ENCODE measurements at regions not wholly inside any gene's neighbourhood (a gene's known extent, or its start where the extent isn't known, plus 50 kb on each side); places are given as distances from the start of the nearest gene placed in this dataset.
A peak's percentile ranks its signal among the peaks of the same experiment; 100 is the strongest.
"Not testable (repeated sequence)": the region's sequence is repeated elsewhere in the genome, so short reads cannot be mapped to it uniquely, and the experiment has no call there.

DNA sequence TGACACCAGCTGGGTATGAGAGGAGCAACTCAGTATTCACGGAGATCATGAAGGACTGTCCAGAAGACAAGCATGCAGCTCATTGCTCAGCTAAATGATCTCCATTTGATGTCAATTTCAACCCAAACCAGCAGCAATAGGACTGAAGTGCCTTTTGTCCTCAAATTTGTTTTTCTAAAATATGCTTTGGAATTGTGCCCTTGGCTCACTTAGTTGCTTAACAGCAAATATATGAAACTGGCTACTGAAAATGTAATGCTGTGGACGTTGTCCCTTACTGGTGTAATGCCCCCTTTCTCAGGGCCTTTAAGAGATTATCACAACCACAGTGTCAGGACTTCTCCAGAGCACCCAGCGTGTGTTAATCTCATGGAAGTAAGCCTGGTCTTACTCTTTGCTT lies 236.2 kb downstream of the SKIDA1 start:
- H3K27ac Mint-ChIP-seq, result no peak overlapping the region
- no peaks in the 10 kb centered on the region for H3K9me3 Mint-ChIP-seq
- ATAC-seq (no peak), DNase-seq (no peak)
- no peak for TF ChIP-seq CTCF (IDR thresholded peaks at IDR 0.05)
- H3K36me3 Mint-ChIP-seq (ENCODE audit: low read depth), result no peaks in the 10 kb centered on the region
- CTCF ChIA-PET, result interaction anchor here (1.1 to 1.2 kb wide), 2 partner anchors 10 to 12 kb away, joined by 3 to 4 read pairs; no protein-coding TSS in a partner anchor
- H3K27me3 Mint-ChIP-seq, result peaks cover 6% of the 10 kb centered on the region
- intact Hi-C loops (cut with micrococcal nuclease), result no loop called here
- POLR2A ChIA-PET, result no interaction called here
- H3K4me3 Mint-ChIP-seq, result no peak overlapping the region
- peaks cover 4% of the 10 kb centered on the region for H3K4me1 Mint-ChIP-seq (ENCODE audit: low read depth)

- Mint-ChIP-seq H3K27ac (no peak overlapping the region), H3K9me3 (no peaks in the 10 kb centered on the region), H3K4me3 (no peak overlapping the region), H3K36me3 (ENCODE audit: low read depth) (no peaks in the 10 kb centered on the region), H3K27me3 (peaks cover 3% of the 10 kb centered on the region), H3K4me1 (ENCODE audit: low read depth) (no peaks in the 10 kb centered on the region)
- ATAC-seq (no peak), DNase-seq (peak; percentile 7)
- intact Hi-C loops (cut with micrococcal nuclease), result no loop called here
- ChIA-PET POLR2A (no interaction called here), CTCF (no interaction called here)
- no peak for TF ChIP-seq CTCF (IDR thresholded peaks at IDR 0.05)
These were observed 239.6 kb downstream of the SKIDA1 start for GRCh38 chr10:21285742-21286331.

- H3K4me1 Mint-ChIP-seq (ENCODE audit: low read depth), result no peaks in the 10 kb centered on the region
- H3K4me3 Mint-ChIP-seq, result no peak overlapping the region
- ChIA-PET CTCF (no interaction called here), POLR2A (no interaction called here)
- no peak overlapping the region for H3K27ac Mint-ChIP-seq
- TF ChIP-seq CTCF (IDR thresholded peaks at IDR 0.05), result no peak
- H3K27me3 Mint-ChIP-seq, result peaks cover 3% of the 10 kb centered on the region
- H3K36me3 Mint-ChIP-seq (ENCODE audit: low read depth), result no peaks in the 10 kb centered on the region
- no peaks in the 10 kb centered on the region for H3K9me3 Mint-ChIP-seq
- DNase-seq (no peak), ATAC-seq (no peak)
- intact Hi-C loops (cut with micrococcal nuclease), result no loop called here
These were observed 240.3 kb downstream of the SKIDA1 start for GRCh38 chr10:21285207-21285606.

DNA sequence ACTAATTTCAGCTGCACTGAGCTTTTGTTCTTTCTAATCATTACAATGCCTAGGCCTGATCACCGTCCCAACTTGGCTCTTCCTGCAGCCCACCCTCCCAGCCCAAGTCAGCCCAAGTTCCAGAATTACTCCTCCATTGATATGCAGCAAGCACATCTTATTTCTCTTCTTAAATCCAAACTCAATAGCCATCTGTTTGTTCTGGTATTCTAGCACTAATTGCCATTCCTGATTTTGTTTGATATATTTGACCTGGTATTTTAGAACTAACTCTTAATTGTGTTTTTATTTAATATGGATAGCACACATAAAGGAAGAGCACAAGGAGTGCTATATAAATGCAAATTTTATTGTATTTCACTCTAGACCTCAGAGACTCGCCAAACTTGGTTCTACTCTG lies 241.2 kb downstream of the SKIDA1 start:
- CTCF ChIA-PET, result no interaction called here
- Mint-ChIP-seq H3K36me3 (ENCODE audit: low read depth) (no peaks in the 10 kb centered on the region), H3K9me3 (no peaks in the 10 kb centered on the region), H3K27ac (no peak overlapping the region), H3K4me1 (ENCODE audit: low read depth) (no peaks in the 10 kb centered on the region), H3K27me3 (peaks cover 3% of the 10 kb centered on the region), H3K4me3 (no peak overlapping the region)
- no peak for TF ChIP-seq CTCF (IDR thresholded peaks at IDR 0.05)
- POLR2A ChIA-PET, result no interaction called here
- ATAC-seq (no peak), DNase-seq (no peak)
- intact Hi-C loops (cut with micrococcal nuclease), result no loop called here

- DNase-seq; H3K9me3 Mint-ChIP-seq; CTCF ChIA-PET; H3K27ac Mint-ChIP-seq; POLR2A ChIA-PET; intact Hi-C loops (cut with micrococcal nuclease); H3K36me3 Mint-ChIP-seq (ENCODE audit: low read depth); H3K27me3 Mint-ChIP-seq; H3K4me1 Mint-ChIP-seq (ENCODE audit: low read depth); ATAC-seq; H3K4me3 Mint-ChIP-seq: not testable (repeated sequence)
These were observed 242.4 kb downstream of the SKIDA1 start for GRCh38 chr10:21283053-21283452.
